Panc1 (cell line): ENCODE measurements at regions not wholly inside any gene's neighbourhood (a gene's known extent, or its start where the extent isn't known, plus 50 kb on each side); places are given as distances from the start of the nearest gene placed in this dataset.

ENCODE experiments used
- POLR2AphosphoS5 ChIP-seq: IDR thresholded peaks from 2 replicates; pipeline ENCODE4 v1.6.1; 2012; ENCODE audit warnings: mild to moderate bottlenecking, low read depth, low read length, moderate library complexity
- TCF7L2 ChIP-seq: IDR thresholded peaks from 2 replicates; pipeline ENCODE4 v1.6.1; 2011; ENCODE audit warnings: mild to moderate bottlenecking, low read depth, low read length, inconsistent platforms
- TF ChIP-seq, protein P1 (sequence below): fragments of 450-650 bp; IDR thresholded peaks from 2 replicates; pipeline ENCODE4 v1.5.1; 2017; ENCODE audit warnings: mild to moderate bottlenecking
- TF ChIP-seq, protein P2 (sequence below), 2 experiments: IDR thresholded peaks; 2 replicates each; pipeline ENCODE4 v1.6.1; 2011 to 2012; ENCODE audit warnings: low read depth in 2 of 2, control low read depth in 1 of 2, low read length in 1 of 2, mild to moderate bottlenecking in 1 of 2, moderate library complexity in 1 of 2; ENCODE audit not compliant: insufficient read depth in 1 of 2

DNA sequence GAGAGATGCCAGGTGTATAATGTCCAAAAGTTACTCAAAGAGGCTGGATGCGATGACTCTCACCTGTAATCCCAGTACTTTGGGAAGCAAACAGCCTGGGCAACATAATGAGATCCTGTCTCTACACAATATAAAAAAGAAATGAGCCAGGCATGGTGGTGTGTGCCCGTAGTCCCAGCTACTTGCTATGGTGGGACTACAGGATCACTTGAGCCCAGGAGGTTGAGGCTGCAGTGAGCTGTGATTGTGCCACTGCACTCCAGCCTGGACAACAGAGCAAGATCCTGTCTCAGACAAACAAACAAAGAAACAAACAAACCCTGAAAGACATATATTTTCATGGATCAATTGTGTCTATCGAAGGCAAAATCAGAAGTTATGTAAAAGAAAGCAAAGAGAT, 54.3 kb upstream of the CYP2B6 start:
- TF ChIP-seq, protein P1, sequence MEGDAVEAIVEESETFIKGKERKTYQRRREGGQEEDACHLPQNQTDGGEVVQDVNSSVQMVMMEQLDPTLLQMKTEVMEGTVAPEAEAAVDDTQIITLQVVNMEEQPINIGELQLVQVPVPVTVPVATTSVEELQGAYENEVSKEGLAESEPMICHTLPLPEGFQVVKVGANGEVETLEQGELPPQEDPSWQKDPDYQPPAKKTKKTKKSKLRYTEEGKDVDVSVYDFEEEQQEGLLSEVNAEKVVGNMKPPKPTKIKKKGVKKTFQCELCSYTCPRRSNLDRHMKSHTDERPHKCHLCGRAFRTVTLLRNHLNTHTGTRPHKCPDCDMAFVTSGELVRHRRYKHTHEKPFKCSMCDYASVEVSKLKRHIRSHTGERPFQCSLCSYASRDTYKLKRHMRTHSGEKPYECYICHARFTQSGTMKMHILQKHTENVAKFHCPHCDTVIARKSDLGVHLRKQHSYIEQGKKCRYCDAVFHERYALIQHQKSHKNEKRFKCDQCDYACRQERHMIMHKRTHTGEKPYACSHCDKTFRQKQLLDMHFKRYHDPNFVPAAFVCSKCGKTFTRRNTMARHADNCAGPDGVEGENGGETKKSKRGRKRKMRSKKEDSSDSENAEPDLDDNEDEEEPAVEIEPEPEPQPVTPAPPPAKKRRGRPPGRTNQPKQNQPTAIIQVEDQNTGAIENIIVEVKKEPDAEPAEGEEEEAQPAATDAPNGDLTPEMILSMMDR, result no peak
- no peak for TF ChIP-seq TCF7L2
- TF ChIP-seq POLR2AphosphoS5, result no peak
- TF ChIP-seq, protein P2, sequence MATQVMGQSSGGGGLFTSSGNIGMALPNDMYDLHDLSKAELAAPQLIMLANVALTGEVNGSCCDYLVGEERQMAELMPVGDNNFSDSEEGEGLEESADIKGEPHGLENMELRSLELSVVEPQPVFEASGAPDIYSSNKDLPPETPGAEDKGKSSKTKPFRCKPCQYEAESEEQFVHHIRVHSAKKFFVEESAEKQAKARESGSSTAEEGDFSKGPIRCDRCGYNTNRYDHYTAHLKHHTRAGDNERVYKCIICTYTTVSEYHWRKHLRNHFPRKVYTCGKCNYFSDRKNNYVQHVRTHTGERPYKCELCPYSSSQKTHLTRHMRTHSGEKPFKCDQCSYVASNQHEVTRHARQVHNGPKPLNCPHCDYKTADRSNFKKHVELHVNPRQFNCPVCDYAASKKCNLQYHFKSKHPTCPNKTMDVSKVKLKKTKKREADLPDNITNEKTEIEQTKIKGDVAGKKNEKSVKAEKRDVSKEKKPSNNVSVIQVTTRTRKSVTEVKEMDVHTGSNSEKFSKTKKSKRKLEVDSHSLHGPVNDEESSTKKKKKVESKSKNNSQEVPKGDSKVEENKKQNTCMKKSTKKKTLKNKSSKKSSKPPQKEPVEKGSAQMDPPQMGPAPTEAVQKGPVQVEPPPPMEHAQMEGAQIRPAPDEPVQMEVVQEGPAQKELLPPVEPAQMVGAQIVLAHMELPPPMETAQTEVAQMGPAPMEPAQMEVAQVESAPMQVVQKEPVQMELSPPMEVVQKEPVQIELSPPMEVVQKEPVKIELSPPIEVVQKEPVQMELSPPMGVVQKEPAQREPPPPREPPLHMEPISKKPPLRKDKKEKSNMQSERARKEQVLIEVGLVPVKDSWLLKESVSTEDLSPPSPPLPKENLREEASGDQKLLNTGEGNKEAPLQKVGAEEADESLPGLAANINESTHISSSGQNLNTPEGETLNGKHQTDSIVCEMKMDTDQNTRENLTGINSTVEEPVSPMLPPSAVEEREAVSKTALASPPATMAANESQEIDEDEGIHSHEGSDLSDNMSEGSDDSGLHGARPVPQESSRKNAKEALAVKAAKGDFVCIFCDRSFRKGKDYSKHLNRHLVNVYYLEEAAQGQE (IDR thresholded peaks at IDR 0.05; ENCODE audit: insufficient read depth in 1 of 2, low read depth in 2 of 2, low read length in 1 of 2), result no peak
